T-helper 1 cell treated with Interleukin-12 subunit alpha and Interleukin-12 subunit beta and Interleukin-4 antibody, amounts not matched to agents 30 μg/mL and 1 μg/mL, for 36 hours (primary cell): ENCODE measurements at regions not wholly inside any gene's neighbourhood (a gene's known extent, or its start where the extent isn't known, plus 50 kb on each side); places are given as distances from the start of the nearest gene placed in this dataset.

ENCODE experiments used
- H3K27ac Mint-ChIP-seq: one replicate; pipeline ENCODE4 v1.8.0; 2021; ENCODE audit warnings: mild to moderate bottlenecking, mixed read lengths
- H3K27me3 Mint-ChIP-seq: one replicate; pipeline ENCODE4 v1.8.0; 2021; ENCODE audit warnings: low read depth, mixed read lengths
- H3K36me3 Mint-ChIP-seq: one replicate; pipeline ENCODE4 v1.8.0; 2021; ENCODE audit warnings: low read depth, mixed read lengths
- H3K4me1 Mint-ChIP-seq: one replicate; pipeline ENCODE4 v1.8.0; 2021; ENCODE audit warnings: low read depth, mixed read lengths
- H3K4me3 Mint-ChIP-seq: one replicate; pipeline ENCODE4 v1.8.0; 2021; ENCODE audit warnings: mild to moderate bottlenecking, moderate library complexity, mixed read lengths
- H3K9me3 Mint-ChIP-seq: one replicate; pipeline ENCODE4 v1.8.0; 2021; ENCODE audit warnings: mixed read lengths

DNA sequence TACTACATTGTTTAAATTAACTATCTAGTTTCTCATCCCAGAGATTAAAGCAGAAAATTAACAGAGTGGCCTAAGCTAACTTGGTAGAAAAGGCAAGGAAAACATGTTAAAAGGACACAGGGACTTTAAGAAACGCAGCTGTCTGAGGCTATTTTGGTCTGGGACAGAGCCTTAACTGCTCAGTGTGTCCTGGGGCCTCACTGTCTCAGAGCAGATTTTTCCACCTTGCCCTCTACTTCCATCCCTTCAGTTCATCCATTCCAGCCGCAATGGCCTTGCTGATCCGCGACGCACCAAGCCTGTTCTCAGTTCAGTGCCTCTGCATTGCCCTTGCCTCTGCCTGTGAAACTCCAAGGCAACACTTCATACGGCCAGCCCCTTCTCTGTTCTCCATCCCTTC lies 114.9 kb upstream of the OSR1 start:
- no peak overlapping the region for H3K4me3 Mint-ChIP-seq
- H3K27ac Mint-ChIP-seq: no peak overlapping the region
- H3K36me3 Mint-ChIP-seq: no peaks in the 10 kb centered on the region
- no peaks in the 10 kb centered on the region for H3K9me3 Mint-ChIP-seq
- H3K4me1 Mint-ChIP-seq: peaks cover 10% of the 10 kb centered on the region
- H3K27me3 Mint-ChIP-seq: peaks cover 49% of the 10 kb centered on the region

DNA sequence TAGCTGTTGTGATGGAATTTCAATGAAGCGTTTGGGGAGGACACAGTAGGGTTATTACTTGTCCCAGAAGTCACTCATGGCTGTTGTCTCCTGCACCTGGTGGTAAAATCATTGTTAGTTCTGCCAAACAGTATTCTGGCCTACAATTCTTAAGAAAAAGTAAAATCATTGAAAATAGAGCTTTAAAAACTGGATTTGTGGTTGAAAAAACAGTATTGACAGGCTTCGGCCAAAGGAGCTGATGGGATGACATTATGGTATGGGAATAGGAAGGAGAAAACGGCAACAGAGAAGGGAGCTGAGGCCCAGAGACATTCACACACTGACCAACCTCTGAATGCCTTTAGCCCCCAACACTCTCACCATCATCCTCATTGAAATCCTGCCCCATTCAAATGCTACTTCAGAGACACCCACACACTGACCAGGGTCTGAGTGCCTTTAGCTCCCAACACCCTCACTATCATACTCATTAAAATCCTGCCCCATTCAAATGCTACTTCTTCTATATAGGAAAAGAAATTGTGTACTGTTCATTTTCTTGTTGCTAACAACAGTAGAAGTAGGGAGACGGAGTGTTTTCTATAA lies 114.1 kb upstream of the OSR1 start:
- peaks cover 49% of the 10 kb centered on the region for H3K27me3 Mint-ChIP-seq
- peaks cover 10% of the 10 kb centered on the region for H3K4me1 Mint-ChIP-seq
- no peaks in the 10 kb centered on the region for H3K36me3 Mint-ChIP-seq
- no peak overlapping the region for H3K27ac Mint-ChIP-seq
- H3K9me3 Mint-ChIP-seq: no peaks in the 10 kb centered on the region
- H3K4me3 Mint-ChIP-seq: no peak overlapping the region

DNA sequence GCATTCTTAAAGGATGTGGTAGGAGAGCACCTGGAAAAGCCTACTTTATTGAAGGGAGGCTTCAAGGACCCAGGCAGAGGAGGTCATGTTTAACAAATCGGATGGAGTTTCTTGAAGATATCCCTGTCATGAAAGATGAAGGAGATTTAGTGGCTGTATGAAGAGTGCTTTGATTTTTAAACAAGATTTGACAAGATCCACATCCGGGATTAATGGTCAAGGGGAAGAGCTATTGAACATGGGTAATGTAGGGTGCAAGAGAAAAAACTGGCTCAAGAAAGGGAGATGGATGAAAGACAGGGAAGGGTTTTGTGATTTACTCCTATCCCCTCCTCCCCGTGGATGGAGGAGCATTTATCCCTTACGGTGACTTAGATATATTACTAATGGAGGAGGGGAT lies 113.1 kb upstream of the OSR1 start:
- Mint-ChIP-seq H3K9me3 (no peaks in the 10 kb centered on the region), H3K27me3 (peaks cover 49% of the 10 kb centered on the region), H3K36me3 (no peaks in the 10 kb centered on the region), H3K4me3 (no peak overlapping the region), H3K27ac (no peak overlapping the region), H3K4me1 (peaks cover 10% of the 10 kb centered on the region)

DNA sequence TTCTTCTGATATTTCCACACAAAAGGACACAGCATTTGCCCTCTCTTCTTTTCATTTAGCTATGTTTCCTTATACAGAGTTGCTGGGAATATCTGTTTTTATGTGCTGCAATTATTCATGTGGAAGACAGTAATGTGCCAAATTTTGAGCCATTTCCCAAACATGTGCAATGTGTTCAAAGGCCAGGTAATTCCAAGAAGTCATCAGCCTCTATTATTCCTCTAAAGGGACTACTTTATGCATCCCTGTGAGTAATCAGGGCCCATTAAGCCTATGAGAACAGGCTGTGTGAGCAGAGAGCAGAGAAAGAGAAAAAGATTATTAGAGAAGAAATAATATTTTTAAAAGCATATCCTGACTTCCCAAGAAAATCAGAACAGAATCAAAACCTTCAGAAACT lies 107.6 kb upstream of the OSR1 start:
- no peaks in the 10 kb centered on the region for H3K36me3 Mint-ChIP-seq
- H3K4me3 Mint-ChIP-seq: no peak overlapping the region
- H3K27me3 Mint-ChIP-seq: peaks cover 17% of the 10 kb centered on the region
- no peaks in the 10 kb centered on the region for H3K9me3 Mint-ChIP-seq
- H3K27ac Mint-ChIP-seq: no peak overlapping the region
- no peaks in the 10 kb centered on the region for H3K4me1 Mint-ChIP-seq

DNA sequence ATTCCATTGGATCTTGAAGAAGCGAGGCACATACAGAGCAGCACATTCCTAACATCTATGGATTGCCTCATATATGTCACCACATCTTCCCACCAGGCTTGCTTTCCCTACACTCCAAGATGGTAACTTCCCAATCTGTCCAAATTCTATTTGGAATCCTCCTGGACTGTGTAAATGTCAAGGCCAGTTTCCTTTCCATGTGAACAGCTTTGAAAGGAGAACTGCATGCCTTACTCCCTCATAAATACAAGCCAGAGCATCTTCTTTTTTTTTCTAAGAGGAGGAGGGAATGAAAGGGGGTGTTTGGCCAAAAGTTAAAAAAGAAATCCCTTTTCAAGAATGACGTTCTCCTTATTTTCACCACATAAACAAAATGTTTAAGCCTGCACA lies 103.8 kb upstream of the OSR1 start:
- Mint-ChIP-seq H3K27me3 (peaks cover 9% of the 10 kb centered on the region), H3K36me3 (no peaks in the 10 kb centered on the region), H3K9me3 (no peaks in the 10 kb centered on the region), H3K4me3 (no peak overlapping the region), H3K27ac (no peak overlapping the region), H3K4me1 (no peaks in the 10 kb centered on the region)

DNA sequence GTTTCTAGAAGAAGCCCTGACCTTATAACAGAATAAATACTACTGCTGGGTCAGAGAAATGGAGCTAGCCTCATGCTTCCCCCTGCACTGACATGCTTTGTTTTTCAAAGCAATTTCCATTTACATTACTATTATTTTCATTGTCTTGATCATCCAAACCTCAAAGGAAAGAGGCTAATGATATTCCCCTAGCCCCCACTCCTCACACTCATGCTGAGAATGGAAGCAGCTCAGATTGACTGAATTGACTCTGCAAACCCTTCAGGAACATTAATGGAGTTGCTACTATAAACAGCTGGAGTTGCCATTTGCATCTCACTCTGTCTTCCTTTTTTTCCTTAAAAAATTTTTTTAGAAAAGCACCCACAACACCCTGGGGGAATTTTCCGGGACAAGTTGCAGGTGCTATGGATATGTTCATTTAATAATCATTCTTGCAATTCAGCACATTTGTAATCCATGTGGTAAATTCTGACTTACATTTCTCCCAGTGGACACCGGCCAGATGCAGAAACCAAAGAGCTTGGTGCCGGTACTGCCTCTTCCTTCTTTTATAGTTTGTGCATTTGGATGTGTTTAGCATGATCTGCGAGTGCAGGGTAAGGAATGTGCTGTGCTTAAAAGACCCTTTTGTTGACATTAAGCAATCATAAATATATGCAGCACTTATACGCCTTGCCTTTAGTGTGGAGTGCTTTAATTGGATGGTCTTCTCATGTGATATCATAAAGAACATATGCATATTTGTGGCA lies 103.3 kb upstream of the OSR1 start:
- H3K36me3 Mint-ChIP-seq: no peaks in the 10 kb centered on the region
- no peak overlapping the region for H3K4me3 Mint-ChIP-seq
- H3K27me3 Mint-ChIP-seq: peaks cover 7% of the 10 kb centered on the region
- H3K9me3 Mint-ChIP-seq: no peaks in the 10 kb centered on the region
- no peaks in the 10 kb centered on the region for H3K4me1 Mint-ChIP-seq
- no peak overlapping the region for H3K27ac Mint-ChIP-seq

DNA sequence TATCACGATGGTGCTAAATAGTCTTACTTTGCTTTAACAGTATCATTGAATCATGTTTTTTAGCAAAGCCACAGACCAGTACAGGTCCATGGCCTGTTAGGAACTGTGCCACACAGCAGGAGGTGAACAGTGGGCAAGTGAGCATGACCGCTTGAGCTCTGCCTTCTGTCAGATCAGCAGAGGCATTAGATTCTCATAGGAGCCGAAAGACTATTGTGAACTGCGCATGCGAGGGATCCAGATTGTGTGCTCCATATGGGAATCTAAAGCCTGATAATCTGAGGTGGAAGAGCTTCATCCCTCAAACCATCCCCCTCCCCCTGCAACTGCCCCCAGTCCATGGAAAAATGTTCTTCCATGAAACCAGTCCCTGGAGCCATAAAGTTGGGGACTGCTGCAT lies 102.3 kb upstream of the OSR1 start:
- no peak overlapping the region for H3K27ac Mint-ChIP-seq
- peaks cover 7% of the 10 kb centered on the region for H3K27me3 Mint-ChIP-seq
- no peaks in the 10 kb centered on the region for H3K4me1 Mint-ChIP-seq
- no peaks in the 10 kb centered on the region for H3K36me3 Mint-ChIP-seq
- no peaks in the 10 kb centered on the region for H3K9me3 Mint-ChIP-seq
- no peak overlapping the region for H3K4me3 Mint-ChIP-seq

DNA sequence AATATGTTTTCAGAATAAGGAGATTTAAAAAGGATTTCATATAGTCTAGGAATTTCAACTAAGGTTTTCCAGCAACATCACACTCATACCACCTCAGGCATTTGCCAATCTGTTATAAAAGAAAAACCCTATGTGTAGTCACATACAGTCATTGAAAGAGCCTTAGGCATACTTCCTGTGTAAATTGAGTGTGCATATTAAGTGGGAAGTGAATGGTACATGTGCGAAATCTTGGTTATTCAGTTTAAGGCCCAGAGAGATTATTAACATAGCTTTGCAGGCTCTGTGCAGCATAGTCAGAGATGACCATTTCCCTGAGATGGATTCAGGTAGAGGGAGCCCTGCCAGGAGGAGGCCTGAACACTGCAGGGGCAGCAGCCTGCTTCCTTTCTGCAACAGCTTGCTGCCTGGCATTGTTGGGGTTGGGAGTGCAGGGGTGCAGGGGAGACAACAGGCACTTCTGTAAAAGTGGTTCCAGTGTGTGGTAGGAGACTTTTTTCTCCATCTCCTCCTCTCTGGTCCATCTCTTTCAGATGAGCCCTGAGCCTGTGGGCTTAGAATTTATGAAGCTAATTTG lies 100.1 kb upstream of the OSR1 start:
- Mint-ChIP-seq H3K4me3 (no peak overlapping the region), H3K4me1 (no peaks in the 10 kb centered on the region), H3K27me3 (peaks cover 3% of the 10 kb centered on the region)

DNA sequence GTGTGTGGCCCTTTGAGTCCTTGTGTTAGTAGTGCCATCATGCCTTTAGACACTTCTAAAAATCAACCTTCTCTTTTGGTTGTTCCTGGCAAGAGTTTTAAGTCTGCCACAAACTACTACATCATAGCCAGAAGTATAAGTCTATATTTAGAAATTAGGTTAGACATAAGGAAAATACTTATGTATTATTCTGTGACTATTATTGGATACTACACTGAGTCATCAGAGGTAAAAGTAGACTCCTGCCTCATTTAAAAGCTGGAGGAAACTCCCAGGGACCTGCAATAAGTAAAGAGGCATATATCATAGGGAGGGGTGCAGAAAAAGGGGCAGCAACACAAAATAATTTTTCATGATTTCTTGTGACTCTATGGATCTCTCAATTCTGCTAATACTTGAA lies 99.4 kb upstream of the OSR1 start:
- Mint-ChIP-seq H3K4me3 (no peak overlapping the region), H3K36me3 (no peaks in the 10 kb centered on the region), H3K27me3 (peaks cover 3% of the 10 kb centered on the region), H3K27ac (no peak overlapping the region), H3K9me3 (no peaks in the 10 kb centered on the region), H3K4me1 (no peaks in the 10 kb centered on the region)

More for the DNA sequence above, 100.1 kb upstream of the OSR1 start:
- no peaks in the 10 kb centered on the region for H3K36me3 Mint-ChIP-seq
- no peaks in the 10 kb centered on the region for H3K9me3 Mint-ChIP-seq
- no peak overlapping the region for H3K27ac Mint-ChIP-seq

DNA sequence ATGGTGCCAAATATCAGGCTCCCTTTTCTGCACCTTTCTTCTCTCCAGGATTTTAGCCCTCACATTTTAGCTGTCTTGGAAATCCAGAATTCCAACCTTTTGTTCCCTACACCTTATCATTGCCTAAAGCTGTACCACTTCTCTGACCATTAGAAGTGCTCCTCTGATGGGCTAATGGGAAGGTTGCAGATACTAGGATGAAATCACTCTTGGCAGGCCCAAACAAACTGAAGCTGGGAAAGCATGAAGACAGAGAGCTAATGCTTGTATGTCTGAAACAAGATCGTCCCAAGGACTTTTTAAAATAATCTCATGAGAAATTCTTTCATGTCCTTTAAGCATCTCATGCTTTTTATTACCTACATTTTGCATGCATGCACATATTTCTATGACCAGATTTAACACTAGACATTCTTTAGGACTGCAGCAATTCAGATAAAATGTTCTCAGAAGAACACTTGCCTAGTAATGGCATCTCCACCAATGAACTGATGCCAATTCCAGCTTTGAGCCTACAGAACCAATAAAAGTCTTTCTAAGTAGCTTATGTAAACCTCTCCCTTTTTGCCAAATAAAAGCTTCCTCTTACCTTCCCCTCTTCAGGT lies 98.4 kb upstream of the OSR1 start:
- Mint-ChIP-seq H3K9me3 (no peaks in the 10 kb centered on the region), H3K27me3 (peaks cover under 1% of the 10 kb centered on the region), H3K4me1 (no peaks in the 10 kb centered on the region), H3K36me3 (no peaks in the 10 kb centered on the region), H3K4me3 (no peak overlapping the region), H3K27ac (no peak overlapping the region)

DNA sequence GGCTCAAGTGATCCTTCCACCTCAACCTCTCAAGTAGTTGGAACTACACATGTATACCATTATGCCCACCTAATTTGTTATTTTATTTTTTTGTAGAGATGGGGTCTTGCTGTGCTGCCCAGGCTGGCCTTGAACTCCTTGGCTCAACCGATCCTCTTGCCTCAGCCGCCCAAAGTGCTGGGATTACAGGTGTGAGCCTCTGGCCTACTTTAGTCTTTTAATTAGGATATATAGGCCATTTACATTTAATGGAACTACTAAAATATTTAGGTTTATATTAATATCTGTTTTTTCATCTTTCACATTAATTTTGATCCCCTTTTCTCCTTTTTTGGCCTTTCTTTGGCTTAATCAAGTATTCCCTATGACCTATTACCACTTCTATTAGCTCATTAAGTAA lies 95.7 kb upstream of the OSR1 start:
- Mint-ChIP-seq H3K36me3 (no peaks in the 10 kb centered on the region), H3K27me3 (no peaks in the 10 kb centered on the region), H3K4me1 (no peaks in the 10 kb centered on the region), H3K9me3 (no peaks in the 10 kb centered on the region), H3K4me3 (no peak overlapping the region), H3K27ac (no peak overlapping the region)

DNA sequence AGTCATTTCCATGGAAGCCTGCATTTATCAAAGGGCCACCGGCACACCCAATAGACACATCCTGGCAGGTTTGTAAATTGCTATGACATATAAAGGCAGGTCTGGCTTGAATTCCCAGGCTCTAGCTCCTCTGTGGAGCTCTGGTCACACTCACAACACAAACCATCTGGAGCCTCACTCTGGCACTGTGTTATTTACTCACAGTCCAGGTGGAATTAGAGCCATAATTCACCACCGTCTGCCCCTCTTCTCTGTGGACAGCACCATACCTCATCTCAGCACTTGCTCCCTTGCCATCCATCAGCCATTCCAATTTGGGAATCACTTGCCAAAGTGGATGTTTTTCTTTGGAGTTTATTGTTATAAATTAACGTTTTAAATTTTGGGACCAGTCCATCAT lies 84.3 kb upstream of the OSR1 start:
- Mint-ChIP-seq H3K4me3 (no peak overlapping the region), H3K4me1 (no peaks in the 10 kb centered on the region), H3K36me3 (no peaks in the 10 kb centered on the region), H3K27ac (no peak overlapping the region), H3K9me3 (no peaks in the 10 kb centered on the region), H3K27me3 (no peaks in the 10 kb centered on the region)

DNA sequence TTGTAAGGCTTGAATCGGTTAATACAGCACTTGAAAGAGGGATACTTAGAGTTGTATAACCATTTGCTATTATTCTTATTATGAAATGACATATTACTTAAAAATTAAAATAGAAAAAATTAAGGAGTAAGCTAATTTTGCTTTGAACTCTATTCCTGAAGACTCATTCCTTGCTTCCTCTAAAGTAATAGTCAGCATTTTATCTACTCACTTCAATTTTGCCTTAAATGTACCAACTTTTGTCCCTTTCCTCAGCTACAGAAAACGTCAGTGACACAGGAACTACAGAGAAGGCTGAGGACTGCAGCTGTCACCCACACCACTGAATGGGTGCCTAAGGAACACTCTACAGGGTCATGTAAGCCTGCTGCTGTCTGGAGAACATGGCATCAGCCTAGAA lies 80.7 kb upstream of the OSR1 start:
- Mint-ChIP-seq H3K27ac (no peak overlapping the region), H3K36me3 (no peaks in the 10 kb centered on the region), H3K4me1 (no peaks in the 10 kb centered on the region)

DNA sequence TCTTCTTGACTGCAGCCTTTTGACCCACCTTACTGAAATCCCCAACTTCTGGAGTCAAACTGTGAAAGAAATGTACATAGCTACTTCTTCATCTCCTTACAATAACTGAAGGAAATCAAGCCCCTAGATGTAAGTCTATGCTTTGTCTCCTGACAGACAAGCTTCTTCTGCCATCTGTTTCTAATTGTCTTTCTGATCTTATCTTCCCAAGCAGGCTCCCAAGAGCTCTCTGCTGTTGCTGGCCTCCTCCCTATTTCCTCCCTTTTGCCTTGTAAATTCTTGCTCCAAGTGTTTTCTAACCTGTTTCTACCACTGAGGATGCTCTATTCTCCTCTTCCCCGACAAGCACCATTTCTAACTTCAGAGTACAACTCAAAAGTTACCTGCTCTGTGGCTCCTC lies 77.4 kb upstream of the OSR1 start:
- H3K27ac Mint-ChIP-seq: no peak overlapping the region
- H3K9me3 Mint-ChIP-seq: no peaks in the 10 kb centered on the region
- H3K4me3 Mint-ChIP-seq: no peak overlapping the region
- H3K27me3 Mint-ChIP-seq: peaks cover 8% of the 10 kb centered on the region
- H3K4me1 Mint-ChIP-seq: no peaks in the 10 kb centered on the region
- H3K36me3 Mint-ChIP-seq: no peaks in the 10 kb centered on the region

More for the DNA sequence above, 80.7 kb upstream of the OSR1 start:
- Mint-ChIP-seq H3K27me3 (peaks cover 5% of the 10 kb centered on the region), H3K9me3 (no peaks in the 10 kb centered on the region), H3K4me3 (no peak overlapping the region)

DNA sequence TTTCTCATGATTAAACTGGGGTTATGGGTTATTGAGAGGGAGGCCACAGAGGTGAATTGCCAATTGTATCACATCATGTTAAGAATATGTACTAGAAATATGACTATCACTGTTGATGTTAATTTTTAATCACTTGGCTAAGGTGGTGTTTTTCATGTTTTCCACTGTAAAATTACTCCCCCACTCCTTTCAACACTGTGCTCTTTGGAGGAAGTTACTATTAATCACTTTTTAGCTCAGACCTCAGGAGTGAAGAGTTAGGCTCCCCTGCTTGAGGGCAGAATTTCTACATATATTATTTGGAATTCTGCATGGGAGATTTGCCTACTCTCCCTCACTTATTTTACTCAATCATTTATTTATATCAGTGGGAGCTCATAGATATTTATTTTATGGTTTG lies 76.0 kb upstream of the OSR1 start:
- Mint-ChIP-seq H3K4me1 (no peaks in the 10 kb centered on the region), H3K27ac (no peak overlapping the region), H3K36me3 (no peaks in the 10 kb centered on the region), H3K9me3 (no peaks in the 10 kb centered on the region), H3K27me3 (peaks cover 12% of the 10 kb centered on the region), H3K4me3 (no peak overlapping the region)
